Erythroblast (primary cell): ENCODE measurements at regions not wholly inside any gene's neighbourhood (a gene's known extent, or its start where the extent isn't known, plus 50 kb on each side); places are given as distances from the start of the nearest gene placed in this dataset.

Experiments
- GATA1 ChIP-seq: IDR thresholded peaks from 2 replicates; pipeline ENCODE4 v1.6.1; 2011; ENCODE audit warnings: low read depth, mild to moderate bottlenecking, control low read depth, low read length, moderate library complexity
- POLR2A ChIP-seq: IDR thresholded peaks from 2 replicates; pipeline ENCODE4 v1.6.1; 2011; ENCODE audit warnings: mild to moderate bottlenecking, low read length

- TF ChIP-seq POLR2A (no peak), GATA1 (no peak)
These were observed 128.7 kb downstream of the MN1 start for GRCh38 chr22:27672721-27673418.
